ENCODE measurements at regions not wholly inside any gene's neighbourhood (a gene's known extent, or its start where the extent isn't known, plus 50 kb on each side); places are given as distances from the start of the nearest gene placed in this dataset.

DNA sequence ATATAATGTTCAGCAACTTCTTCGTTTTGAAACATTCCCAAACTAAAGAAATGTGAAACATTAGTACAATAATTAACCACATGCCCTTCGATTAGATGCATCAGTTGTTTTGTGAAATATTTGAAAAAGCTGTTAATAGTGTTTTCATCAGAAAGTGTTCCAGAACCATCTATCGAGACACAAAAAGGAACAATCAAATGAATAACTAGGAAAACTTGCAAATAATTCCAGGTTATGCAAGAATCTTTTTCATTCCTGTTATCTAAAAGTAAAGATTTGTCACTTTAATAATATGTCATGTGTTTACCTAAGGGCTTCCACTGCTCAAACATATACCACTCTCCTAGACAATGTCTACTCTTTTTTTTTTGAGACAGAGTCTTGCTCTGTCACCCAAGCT, 904.2 kb upstream of the MIR17HG start:
- no peak for TF ChIP-seq POLR2A (IDR thresholded peaks at IDR 0.05)
- TF ChIP-seq, protein P1, sequence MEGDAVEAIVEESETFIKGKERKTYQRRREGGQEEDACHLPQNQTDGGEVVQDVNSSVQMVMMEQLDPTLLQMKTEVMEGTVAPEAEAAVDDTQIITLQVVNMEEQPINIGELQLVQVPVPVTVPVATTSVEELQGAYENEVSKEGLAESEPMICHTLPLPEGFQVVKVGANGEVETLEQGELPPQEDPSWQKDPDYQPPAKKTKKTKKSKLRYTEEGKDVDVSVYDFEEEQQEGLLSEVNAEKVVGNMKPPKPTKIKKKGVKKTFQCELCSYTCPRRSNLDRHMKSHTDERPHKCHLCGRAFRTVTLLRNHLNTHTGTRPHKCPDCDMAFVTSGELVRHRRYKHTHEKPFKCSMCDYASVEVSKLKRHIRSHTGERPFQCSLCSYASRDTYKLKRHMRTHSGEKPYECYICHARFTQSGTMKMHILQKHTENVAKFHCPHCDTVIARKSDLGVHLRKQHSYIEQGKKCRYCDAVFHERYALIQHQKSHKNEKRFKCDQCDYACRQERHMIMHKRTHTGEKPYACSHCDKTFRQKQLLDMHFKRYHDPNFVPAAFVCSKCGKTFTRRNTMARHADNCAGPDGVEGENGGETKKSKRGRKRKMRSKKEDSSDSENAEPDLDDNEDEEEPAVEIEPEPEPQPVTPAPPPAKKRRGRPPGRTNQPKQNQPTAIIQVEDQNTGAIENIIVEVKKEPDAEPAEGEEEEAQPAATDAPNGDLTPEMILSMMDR (IDR thresholded peaks at IDR 0.05) = no peak
